Endodermal cell (in vitro differentiated cells): ENCODE measurements at regions not wholly inside any gene's neighbourhood (a gene's known extent, or its start where the extent isn't known, plus 50 kb on each side); places are given as distances from the start of the nearest gene placed in this dataset.

ENCODE experiments used
- DNase-seq: peaks from one replicate; pipeline ENCODE4 v3.0.0-alpha.2; 2017
- H3K27ac ChIP-seq: 2 replicates; pipeline ENCODE4 v1.5.1; 2013; ENCODE audit warnings: mild to moderate bottlenecking, low read depth, low read length, moderate library complexity
- H3K27me3 ChIP-seq: 2 replicates; pipeline ENCODE4 v1.6.1; 2013; ENCODE audit warnings: mild to moderate bottlenecking, low read length, moderate library complexity; ENCODE audit not compliant: insufficient read depth, control insufficient read depth, poor library complexity, severe bottlenecking
- H3K36me3 ChIP-seq: 2 replicates; pipeline ENCODE4 v1.7.0; 2013; ENCODE audit warnings: mild to moderate bottlenecking, low read length, moderate library complexity; ENCODE audit not compliant: control insufficient read depth, insufficient read depth
- H3K4me1 ChIP-seq: one replicate; pipeline ENCODE4 v1.7.0; 2013; ENCODE audit warnings: low read length; ENCODE audit not compliant: control insufficient read depth, insufficient read depth
- H3K4me3 ChIP-seq: 2 replicates; pipeline ENCODE4 v1.5.1; 2013; ENCODE audit warnings: mild to moderate bottlenecking, low read length, moderate library complexity
- H3K9ac ChIP-seq: 2 replicates; pipeline ENCODE4 v1.6.1; 2013; ENCODE audit warnings: mild to moderate bottlenecking, low read length, moderate library complexity; ENCODE audit not compliant: poor library complexity, severe bottlenecking; ENCODE audit errors: extremely low read depth
- H3K9me3 ChIP-seq: 2 replicates; pipeline ENCODE4 v1.6.1; 2013; ENCODE audit warnings: mild to moderate bottlenecking, low read length, moderate library complexity; ENCODE audit not compliant: control insufficient read depth
- H3K27ac Mint-ChIP-seq: 2 replicates; pipeline ENCODE4 v1.8.0; 2020; ENCODE audit warnings: mixed read lengths
- H3K27me3 Mint-ChIP-seq: 2 replicates; pipeline ENCODE4 v1.8.0; 2021; ENCODE audit warnings: mild to moderate bottlenecking, mixed read lengths; ENCODE audit not compliant: insufficient read depth
- H3K36me3 Mint-ChIP-seq: 2 replicates; pipeline ENCODE4 v1.8.0; 2020; ENCODE audit warnings: low read depth, mixed read lengths
- H3K4me1 Mint-ChIP-seq: 2 replicates; pipeline ENCODE4 v1.8.0; 2020; ENCODE audit warnings: mixed read lengths
- H3K4me3 Mint-ChIP-seq: 2 replicates; pipeline ENCODE4 v1.8.0; 2020; ENCODE audit warnings: mild to moderate bottlenecking, moderate library complexity, mixed read lengths
- H3K9me3 Mint-ChIP-seq: 2 replicates; pipeline ENCODE4 v1.8.0; 2020; ENCODE audit warnings: mild to moderate bottlenecking, mixed read lengths
- CTCF ChIP-seq: fragments of 200-600 bp; sonication (generic); conservative IDR thresholded peaks from 2 replicates; pipeline ENCODE4 v1.5.0; 2021; ENCODE audit warnings: antibody characterized with exemption, mild to moderate bottlenecking
- WGBS, 2 experiments: methylation state at CpG; one replicate each; pipeline versions ENCODE4 v1.1.5 to v1.1.7; 2013; ENCODE audit warnings: missing lambda C conversion rate in 2 of 2, mixed read lengths in 1 of 2; ENCODE audit not compliant: insufficient coverage in 1 of 2, insufficient read length in 1 of 2; 5-methylcytosine and 5-hydroxymethylcytosine counted together

GRCh38 chr12:83676781-83677295 is 990.1 kb downstream of the TMTC2 start:
- Histone ChIP-seq H3K4me1 (no peaks in the 10 kb centered on the region), H3K4me3 (no peak overlapping the region), H3K9me3 (no peaks in the 10 kb centered on the region), H3K36me3 (no peaks in the 10 kb centered on the region), H3K27ac (no peak overlapping the region), H3K9ac (no peak overlapping the region), H3K27me3 (no peaks in the 10 kb centered on the region)
- H3K9me3 Mint-ChIP-seq, result peaks cover 6% of the 10 kb centered on the region
- DNase-seq, result no peak
- H3K27me3 Mint-ChIP-seq, result no peaks in the 10 kb centered on the region
- no peak overlapping the region for H3K4me3 Mint-ChIP-seq
- TF ChIP-seq CTCF, result no peak
- H3K27ac Mint-ChIP-seq, result no peak overlapping the region
- 91 to 94% methylated on average over 4 to 5 of the region's 5 CpGs for WGBS, 2 experiments
- H3K36me3 Mint-ChIP-seq, result no peaks in the 10 kb centered on the region
- no peaks in the 10 kb centered on the region for H3K4me1 Mint-ChIP-seq

GRCh38 chr12:83666690-83667089 is 980.0 kb downstream of the TMTC2 start:
- no peaks in the 10 kb centered on the region for H3K27me3 ChIP-seq
- no peaks in the 10 kb centered on the region for H3K4me1 ChIP-seq
- 68 to 82% methylated on average over 2 of the region's 2 CpGs for WGBS, 2 experiments
- H3K27ac ChIP-seq, result no peak overlapping the region
- H3K9me3 ChIP-seq, result no peaks in the 10 kb centered on the region
- no peak overlapping the region for H3K4me3 Mint-ChIP-seq
- no peaks in the 10 kb centered on the region for H3K36me3 ChIP-seq
- no peaks in the 10 kb centered on the region for H3K9me3 Mint-ChIP-seq
- no peaks in the 10 kb centered on the region for H3K27me3 Mint-ChIP-seq
- H3K27ac Mint-ChIP-seq, result no peak overlapping the region
- no peak for DNase-seq
- no peak overlapping the region for H3K4me3 ChIP-seq
- H3K4me1 Mint-ChIP-seq, result no peaks in the 10 kb centered on the region
- no peaks in the 10 kb centered on the region for H3K36me3 Mint-ChIP-seq
- no peak for TF ChIP-seq CTCF
- H3K9ac ChIP-seq, result no peak overlapping the region

- H3K4me3 ChIP-seq, result no peak overlapping the region
- no peaks in the 10 kb centered on the region for H3K4me1 ChIP-seq
- no peak overlapping the region for H3K4me3 Mint-ChIP-seq
- no peak for DNase-seq
- H3K9me3 ChIP-seq, result no peaks in the 10 kb centered on the region
- H3K27ac Mint-ChIP-seq, result no peak overlapping the region
- TF ChIP-seq CTCF, result no peak
- H3K27ac ChIP-seq, result no peak overlapping the region
- no peaks in the 10 kb centered on the region for H3K27me3 ChIP-seq
- no peaks in the 10 kb centered on the region for H3K36me3 ChIP-seq
- no peaks in the 10 kb centered on the region for H3K36me3 Mint-ChIP-seq
- no peaks in the 10 kb centered on the region for H3K4me1 Mint-ChIP-seq
- H3K9ac ChIP-seq, result no peak overlapping the region
- no peaks in the 10 kb centered on the region for H3K27me3 Mint-ChIP-seq
- H3K9me3 Mint-ChIP-seq, result no peaks in the 10 kb centered on the region
Observed at GRCh38 chr12:83665634-83666218, 979.0 kb downstream of the TMTC2 start.
